ENCODE measurements at regions not wholly inside any gene's neighbourhood (a gene's known extent, or its start where the extent isn't known, plus 50 kb on each side); places are given as distances from the start of the nearest gene placed in this dataset.

DNA sequence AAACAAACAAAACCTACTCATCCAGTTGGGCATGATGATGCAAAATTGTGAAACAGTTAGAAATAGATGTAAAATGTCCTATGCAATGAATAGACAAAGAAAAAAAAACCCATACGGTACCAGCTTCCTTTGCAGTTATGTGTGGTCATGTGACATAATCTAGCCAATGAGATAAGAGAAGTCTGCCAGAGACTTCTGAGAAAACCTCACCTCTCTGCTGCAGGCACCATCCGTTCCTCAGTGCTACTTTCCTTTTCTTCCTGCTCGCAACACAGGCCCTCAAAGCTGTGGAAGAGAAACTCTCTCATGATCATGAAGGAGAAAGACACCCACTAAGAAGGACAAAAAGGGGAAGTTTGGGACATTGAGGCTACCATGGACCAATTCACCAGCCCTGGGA, 76.8 kb upstream of the CARD11 start:
- no peaks in the 10 kb centered on the region for H4K20me1 ChIP-seq (ENCODE audit: insufficient read depth)
- TF ChIP-seq EP300 (IDR thresholded peaks at IDR 0.05; ENCODE audit: borderline replicate concordance in 1 of 2, low read depth in 1 of 2, low read length in 1 of 2) (no peak), POLR2AphosphoS5 (IDR thresholded peaks at IDR 0.05; ENCODE audit: low read depth, low read length) (no peak), TAF1 (IDR thresholded peaks at IDR 0.05; ENCODE audit: borderline replicate concordance, low read depth, low read length) (no peak), TCF12 (IDR thresholded peaks at IDR 0.05) (no peak), GATA2 (CRISPR knock-in tag; IDR thresholded peaks at IDR 0.05) (no peak), MEF2A (IDR thresholded peaks at IDR 0.05; ENCODE audit: borderline replicate concordance, low read depth) (no peak), FOXM1 (IDR thresholded peaks at IDR 0.05; ENCODE audit: low read depth) (no peak), RAD21 (IDR thresholded peaks at IDR 0.05; ENCODE audit: low read length) (no peak), SIN3A (IDR thresholded peaks at IDR 0.05; ENCODE audit: borderline replicate concordance, low read depth, low read length) (no peak), YY1 (IDR thresholded peaks at IDR 0.05; ENCODE audit: low read depth) (no peak), RFX5 (IDR thresholded peaks at IDR 0.05; ENCODE audit: low read length) (no peak), FOXJ3 (CRISPR knock-in tag; IDR thresholded peaks at IDR 0.05) (no peak), EZH2phosphoT487 (IDR thresholded peaks at IDR 0.05; ENCODE audit: borderline replicate concordance, low read depth) (no peak)
- TF ChIP-seq, protein P1, sequence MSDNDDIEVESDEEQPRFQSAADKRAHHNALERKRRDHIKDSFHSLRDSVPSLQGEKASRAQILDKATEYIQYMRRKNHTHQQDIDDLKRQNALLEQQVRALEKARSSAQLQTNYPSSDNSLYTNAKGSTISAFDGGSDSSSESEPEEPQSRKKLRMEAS (IDR thresholded peaks at IDR 0.05; ENCODE audit: low read depth): no peak
- TF ChIP-seq, protein P2, sequence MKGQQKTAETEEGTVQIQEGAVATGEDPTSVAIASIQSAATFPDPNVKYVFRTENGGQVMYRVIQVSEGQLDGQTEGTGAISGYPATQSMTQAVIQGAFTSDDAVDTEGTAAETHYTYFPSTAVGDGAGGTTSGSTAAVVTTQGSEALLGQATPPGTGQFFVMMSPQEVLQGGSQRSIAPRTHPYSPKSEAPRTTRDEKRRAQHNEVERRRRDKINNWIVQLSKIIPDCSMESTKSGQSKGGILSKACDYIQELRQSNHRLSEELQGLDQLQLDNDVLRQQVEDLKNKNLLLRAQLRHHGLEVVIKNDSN (IDR thresholded peaks at IDR 0.05; ENCODE audit: borderline replicate concordance, low read depth): no peak
- H3K36me3 ChIP-seq (replicated peaks in 1 of 2; ENCODE audit: control insufficient read depth in 1 of 2, insufficient read depth in 2 of 2, low read length in 1 of 2): no peaks in the 10 kb centered on the region
- no peak overlapping the region for H3K27ac ChIP-seq (ENCODE audit: low read depth in 2 of 2, low read length in 1 of 2)
- H3K9me2 ChIP-seq: no peaks in the 10 kb centered on the region
- DNase-seq: no peak
- no peaks in the 10 kb centered on the region for H3F3A ChIP-seq (replicated peaks; ENCODE audit: insufficient read depth)
- H3K4me3 ChIP-seq (ENCODE audit: low read depth in 2 of 2, low read length in 1 of 2): no peak overlapping the region
- no peak overlapping the region for H3K9ac ChIP-seq
- 24% methylated on average over 3 of the region's 3 CpGs for WGBS (ENCODE audit: low lambda C conversion rate)
- no peaks in the 10 kb centered on the region; the same call in 1 of the 2 replicates for H3K9me3 ChIP-seq
- ChIA-PET CTCF (interaction anchor here (1.1 kb wide), 1 partner anchor 256 kb away, joined by 4 read pairs; no protein-coding TSS in a partner anchor), POLR2A (no interaction called here)
- no peak overlapping the region for H2AFZ ChIP-seq (ENCODE audit: low read depth)
- H3K4me2 ChIP-seq: no peak overlapping the region
- H3K27me3 ChIP-seq (ENCODE audit: insufficient read depth): no peaks in the 10 kb centered on the region
- H3K4me1 ChIP-seq (ENCODE audit: control insufficient read depth in 1 of 2, insufficient read depth in 2 of 2, low read depth in 1 of 2, low read length in 1 of 2): peaks cover 0 to 2% of the 10 kb centered on the region in 2 experiments; a peak in 1 of 4 replicates
- H3K79me2 ChIP-seq (ENCODE audit: insufficient read depth): no peaks in the 10 kb centered on the region

DNA sequence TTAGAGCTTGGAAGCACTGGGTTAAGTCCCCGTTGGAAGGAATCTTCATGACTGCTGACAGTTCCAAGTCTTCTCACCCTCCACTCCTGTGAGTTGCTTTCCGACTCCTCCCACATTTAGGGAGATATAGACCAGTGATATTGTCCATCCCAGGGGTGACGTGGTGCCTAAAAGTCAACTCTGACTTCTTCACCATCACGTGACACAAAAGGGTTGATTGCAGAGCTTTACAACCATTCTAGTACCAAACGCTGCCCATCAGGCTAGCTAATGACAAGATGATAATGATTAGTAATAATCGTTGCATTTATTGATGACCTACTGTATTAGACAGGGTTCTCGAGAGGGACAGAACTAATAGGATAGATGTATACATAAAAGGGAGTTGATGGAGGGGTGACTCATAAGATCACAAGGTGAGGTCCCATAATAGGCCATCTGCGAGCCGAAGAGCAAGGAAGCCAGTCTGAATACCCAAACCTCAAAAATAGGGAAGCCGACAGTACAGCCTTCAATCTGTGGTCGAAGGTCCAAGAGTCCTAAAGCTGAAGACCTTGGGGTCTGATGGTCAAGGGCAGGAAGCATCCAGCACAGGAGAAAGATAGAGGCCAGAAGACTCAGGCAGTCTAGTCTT, 85.3 kb upstream of the CARD11 start:
- no peaks in the 10 kb centered on the region for H3K9me2 ChIP-seq
- ChIA-PET POLR2A (interaction anchor here (0.6 kb wide), 1 partner anchor 1175 kb away, joined by 3 read pairs; no protein-coding TSS in a partner anchor), CTCF (interaction anchor here (1.0 to 1.5 kb wide), 4 partner anchors 10 to 678 kb away, joined by 3 to 6 read pairs (median 4); no protein-coding TSS in a partner anchor)
- no peak overlapping the region for H3K9ac ChIP-seq
- H3K4me3 ChIP-seq (ENCODE audit: low read depth in 2 of 2, low read length in 1 of 2): no peak overlapping the region
- no peaks in the 10 kb centered on the region for H3K79me2 ChIP-seq (ENCODE audit: insufficient read depth)
- no peaks in the 10 kb centered on the region; the same call in 1 of the 2 replicates for H3K9me3 ChIP-seq
- DNase-seq: no peak
- H3F3A ChIP-seq (replicated peaks; ENCODE audit: insufficient read depth): no peaks in the 10 kb centered on the region
- H4K20me1 ChIP-seq (ENCODE audit: insufficient read depth): no peaks in the 10 kb centered on the region
- 33% methylated on average over 11 of the region's 11 CpGs for WGBS (ENCODE audit: low lambda C conversion rate)
- no peak overlapping the region for H2AFZ ChIP-seq (ENCODE audit: low read depth)
- no peak overlapping the region for H3K4me2 ChIP-seq
- TF ChIP-seq POLR2AphosphoS5 (IDR thresholded peaks at IDR 0.05; ENCODE audit: low read depth, low read length) (no peak), TEAD4 (IDR thresholded peaks at IDR 0.05; ENCODE audit: borderline replicate concordance, insufficient read depth) (no peak), RCOR1 (IDR thresholded peaks at IDR 0.05; ENCODE audit: low read length) (no peak), EP300 (IDR thresholded peaks at IDR 0.05; ENCODE audit: borderline replicate concordance in 1 of 2, low read depth in 1 of 2, low read length in 1 of 2) (no peak), SIN3A (IDR thresholded peaks at IDR 0.05; ENCODE audit: borderline replicate concordance, low read depth, low read length) (no peak), RXRA (IDR thresholded peaks at IDR 0.05; ENCODE audit: borderline replicate concordance, low read depth) (no peak), EZH2phosphoT487 (IDR thresholded peaks at IDR 0.05; ENCODE audit: borderline replicate concordance, low read depth) (no peak), GATA2 (CRISPR knock-in tag; IDR thresholded peaks at IDR 0.05) (no peak), SMC3 (IDR thresholded peaks at IDR 0.05; ENCODE audit: low read depth, low read length) (no peak), YY1 (IDR thresholded peaks at IDR 0.05; ENCODE audit: low read depth) (no peak), FOXJ3 (CRISPR knock-in tag; IDR thresholded peaks at IDR 0.05) (no peak), ELF1 (IDR thresholded peaks at IDR 0.05) (no peak)
- TF ChIP-seq, protein P3, sequence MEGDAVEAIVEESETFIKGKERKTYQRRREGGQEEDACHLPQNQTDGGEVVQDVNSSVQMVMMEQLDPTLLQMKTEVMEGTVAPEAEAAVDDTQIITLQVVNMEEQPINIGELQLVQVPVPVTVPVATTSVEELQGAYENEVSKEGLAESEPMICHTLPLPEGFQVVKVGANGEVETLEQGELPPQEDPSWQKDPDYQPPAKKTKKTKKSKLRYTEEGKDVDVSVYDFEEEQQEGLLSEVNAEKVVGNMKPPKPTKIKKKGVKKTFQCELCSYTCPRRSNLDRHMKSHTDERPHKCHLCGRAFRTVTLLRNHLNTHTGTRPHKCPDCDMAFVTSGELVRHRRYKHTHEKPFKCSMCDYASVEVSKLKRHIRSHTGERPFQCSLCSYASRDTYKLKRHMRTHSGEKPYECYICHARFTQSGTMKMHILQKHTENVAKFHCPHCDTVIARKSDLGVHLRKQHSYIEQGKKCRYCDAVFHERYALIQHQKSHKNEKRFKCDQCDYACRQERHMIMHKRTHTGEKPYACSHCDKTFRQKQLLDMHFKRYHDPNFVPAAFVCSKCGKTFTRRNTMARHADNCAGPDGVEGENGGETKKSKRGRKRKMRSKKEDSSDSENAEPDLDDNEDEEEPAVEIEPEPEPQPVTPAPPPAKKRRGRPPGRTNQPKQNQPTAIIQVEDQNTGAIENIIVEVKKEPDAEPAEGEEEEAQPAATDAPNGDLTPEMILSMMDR (IDR thresholded peaks at IDR 0.05): no peak
- TF ChIP-seq, protein P4, sequence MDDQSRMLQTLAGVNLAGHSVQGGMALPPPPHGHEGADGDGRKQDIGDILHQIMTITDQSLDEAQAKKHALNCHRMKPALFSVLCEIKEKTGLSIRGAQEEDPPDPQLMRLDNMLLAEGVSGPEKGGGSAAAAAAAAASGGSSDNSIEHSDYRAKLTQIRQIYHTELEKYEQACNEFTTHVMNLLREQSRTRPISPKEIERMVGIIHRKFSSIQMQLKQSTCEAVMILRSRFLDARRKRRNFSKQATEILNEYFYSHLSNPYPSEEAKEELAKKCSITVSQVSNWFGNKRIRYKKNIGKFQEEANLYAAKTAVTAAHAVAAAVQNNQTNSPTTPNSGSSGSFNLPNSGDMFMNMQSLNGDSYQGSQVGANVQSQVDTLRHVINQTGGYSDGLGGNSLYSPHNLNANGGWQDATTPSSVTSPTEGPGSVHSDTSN (IDR thresholded peaks at IDR 0.05): no peak
- TF ChIP-seq, protein P2 (IDR thresholded peaks at IDR 0.05; ENCODE audit: borderline replicate concordance, low read depth): no peak
- H3K27me3 ChIP-seq (ENCODE audit: insufficient read depth): no peaks in the 10 kb centered on the region
- H3K36me3 ChIP-seq (replicated peaks in 1 of 2; ENCODE audit: control insufficient read depth in 1 of 2, insufficient read depth in 2 of 2, low read length in 1 of 2): no peaks in the 10 kb centered on the region
- H3K4me1 ChIP-seq (ENCODE audit: control insufficient read depth in 1 of 2, insufficient read depth in 2 of 2, low read depth in 1 of 2, low read length in 1 of 2): no peaks in the 10 kb centered on the region
- H3K27ac ChIP-seq (ENCODE audit: low read depth in 2 of 2, low read length in 1 of 2): no peak overlapping the region
